Smooth muscle cell (in vitro differentiated cells): ENCODE measurements at regions not wholly inside any gene's neighbourhood (a gene's known extent, or its start where the extent isn't known, plus 50 kb on each side); places are given as distances from the start of the nearest gene placed in this dataset.

ENCODE experiments used
- DNase-seq: peaks from one replicate; lab custom pipeline; 2025; ENCODE audit not compliant: unreplicated experiment; lab: John Stamatoyannopoulos, UW
- H2AFZ ChIP-seq: fragments of 200-600 bp; sonication (generic); 2 replicates; pipeline ENCODE4 v1.6.0; 2016; ENCODE audit warnings: antibody characterized with exemption, low read depth, mild to moderate bottlenecking
- H3F3A ChIP-seq: fragments of 200-600 bp; sonication (generic); 2 replicates; pipeline ENCODE4 v1.6.0; 2017; ENCODE audit warnings: antibody characterized with exemption, low read depth
- H3K27ac ChIP-seq: fragments of 200-600 bp; sonication (generic); 2 replicates; pipeline ENCODE4 v1.5.1; 2016; ENCODE audit warnings: low read depth, mild to moderate bottlenecking
- H3K27me3 ChIP-seq: fragments of 200-600 bp; sonication (generic); 2 replicates; pipeline ENCODE4 v1.6.1; 2016; ENCODE audit warnings: low read depth, mild to moderate bottlenecking
- H3K36me3 ChIP-seq: fragments of 200-600 bp; sonication (generic); 2 replicates; pipeline ENCODE4 v1.5.1; 2016; ENCODE audit warnings: low read depth
- H3K4me1 ChIP-seq: fragments of 200-600 bp; sonication (generic); 2 replicates; pipeline ENCODE4 v1.5.1; 2016; ENCODE audit warnings: low read depth
- H3K4me2 ChIP-seq: fragments of 200-600 bp; sonication (generic); 2 replicates; pipeline ENCODE4 v1.6.0; 2016; ENCODE audit warnings: mild to moderate bottlenecking
- H3K4me3 ChIP-seq: fragments of 200-600 bp; sonication (generic); 2 replicates; pipeline ENCODE4 v1.5.1; 2016; ENCODE audit warnings: mild to moderate bottlenecking
- H3K79me2 ChIP-seq: fragments of 200-600 bp; sonication (generic); 2 replicates; pipeline ENCODE4 v1.6.0; 2016; ENCODE audit warnings: low read depth, mild to moderate bottlenecking
- H3K9ac ChIP-seq: fragments of 200-600 bp; sonication (generic); 2 replicates; pipeline ENCODE4 v1.6.0; 2016; ENCODE audit warnings: low read depth
- H3K9me3 ChIP-seq: fragments of 200-600 bp; sonication (generic); replicated peaks from 2 replicates; pipeline ENCODE4 v1.5.1; 2016; ENCODE audit warnings: low read depth
- H4K20me1 ChIP-seq: fragments of 200-600 bp; sonication (generic); 2 replicates; pipeline ENCODE4 v1.6.0; 2016; ENCODE audit warnings: low read depth
- CTCF ChIP-seq: fragments of 200-600 bp; sonication (generic); IDR thresholded peaks from 2 replicates; pipeline ENCODE4 v1.5.1; 2017; ENCODE audit warnings: borderline replicate concordance, mild to moderate bottlenecking, antibody characterized with exemption; ENCODE audit not compliant: insufficient read depth, poor library complexity, severe bottlenecking
- WGBS: methylation state at CpG from one replicate; pipeline ENCODE4 v1.1.7; 2016; ENCODE audit warnings: low lambda C conversion rate; 5-methylcytosine and 5-hydroxymethylcytosine counted together

- DNase-seq = no peak
- no peak for TF ChIP-seq CTCF
Observed at GRCh38 chr3:31343075-31343474, 189.7 kb upstream of the STT3B start.

GRCh38 chr3:31345581-31345980 lies 187.1 kb upstream of the STT3B start:
- H3K36me3 ChIP-seq = no peaks in the 10 kb centered on the region
- H3K27me3 ChIP-seq = no peaks in the 10 kb centered on the region
- H3K4me3 ChIP-seq = no peak overlapping the region
- H3K4me2 ChIP-seq = no peak overlapping the region
- H3K27ac ChIP-seq = no peak overlapping the region
- H3K9ac ChIP-seq = no peak overlapping the region
- no peaks in the 10 kb centered on the region for H3F3A ChIP-seq
- no peaks in the 10 kb centered on the region for H4K20me1 ChIP-seq
- H3K4me1 ChIP-seq = no peaks in the 10 kb centered on the region
- no peaks in the 10 kb centered on the region for H3K9me3 ChIP-seq
- no peak for TF ChIP-seq CTCF
- WGBS = 65% methylated on average over 2 of the region's 2 CpGs
- no peak for DNase-seq
- H2AFZ ChIP-seq = no peak overlapping the region
- no peaks in the 10 kb centered on the region for H3K79me2 ChIP-seq

More at GRCh38 chr3:31343075-31343474, 189.7 kb upstream of the STT3B start:
- no peak overlapping the region for H2AFZ ChIP-seq
- H3K27ac ChIP-seq = no peak overlapping the region
- H3K4me3 ChIP-seq = no peak overlapping the region
- H3F3A ChIP-seq = no peaks in the 10 kb centered on the region
- no peak overlapping the region for H3K9ac ChIP-seq
- no peaks in the 10 kb centered on the region for H4K20me1 ChIP-seq
- no peaks in the 10 kb centered on the region for H3K27me3 ChIP-seq
- no peaks in the 10 kb centered on the region for H3K9me3 ChIP-seq
- no peaks in the 10 kb centered on the region for H3K4me1 ChIP-seq
- 90% methylated on average over 1 of the region's 1 CpG for WGBS
- H3K79me2 ChIP-seq = no peaks in the 10 kb centered on the region
- H3K36me3 ChIP-seq = no peaks in the 10 kb centered on the region
- no peak overlapping the region for H3K4me2 ChIP-seq

- Histone ChIP-seq H3F3A (no peaks in the 10 kb centered on the region), H2AFZ (no peak overlapping the region), H3K9ac (no peak overlapping the region), H3K4me1 (no peaks in the 10 kb centered on the region), H3K27ac (no peak overlapping the region), H3K27me3 (no peaks in the 10 kb centered on the region), H3K4me2 (no peak overlapping the region), H3K4me3 (no peak overlapping the region), H3K36me3 (no peaks in the 10 kb centered on the region), H4K20me1 (no peaks in the 10 kb centered on the region), H3K9me3 (no peaks in the 10 kb centered on the region), H3K79me2 (no peaks in the 10 kb centered on the region)
- DNase-seq = no peak
- TF ChIP-seq CTCF = no peak
- WGBS = 93% methylated on average over 5 of the region's 5 CpGs
Observed at GRCh38 chr3:31346542-31346979, 186.2 kb upstream of the STT3B start.

GRCh38 chr3:31349001-31349748 lies 183.6 kb upstream of the STT3B start:
- H3F3A ChIP-seq = no peaks in the 10 kb centered on the region
- H4K20me1 ChIP-seq = no peaks in the 10 kb centered on the region
- no peak overlapping the region for H3K9ac ChIP-seq
- no peaks in the 10 kb centered on the region for H3K4me1 ChIP-seq
- no peaks in the 10 kb centered on the region for H3K36me3 ChIP-seq
- no peaks in the 10 kb centered on the region for H3K79me2 ChIP-seq
- no peak overlapping the region for H3K4me2 ChIP-seq
- H3K4me3 ChIP-seq = no peak overlapping the region
- no peaks in the 10 kb centered on the region for H3K9me3 ChIP-seq
- H3K27ac ChIP-seq = no peak overlapping the region
- WGBS = 89% methylated on average over 1 of the region's 1 CpG
- TF ChIP-seq CTCF = no peak
- no peaks in the 10 kb centered on the region for H3K27me3 ChIP-seq
- H2AFZ ChIP-seq = no peak overlapping the region
- DNase-seq = no peak
